ENCODE measurements at regions not wholly inside any gene's neighbourhood (a gene's known extent, or its start where the extent isn't known, plus 50 kb on each side); places are given as distances from the start of the nearest gene placed in this dataset.

DNA sequence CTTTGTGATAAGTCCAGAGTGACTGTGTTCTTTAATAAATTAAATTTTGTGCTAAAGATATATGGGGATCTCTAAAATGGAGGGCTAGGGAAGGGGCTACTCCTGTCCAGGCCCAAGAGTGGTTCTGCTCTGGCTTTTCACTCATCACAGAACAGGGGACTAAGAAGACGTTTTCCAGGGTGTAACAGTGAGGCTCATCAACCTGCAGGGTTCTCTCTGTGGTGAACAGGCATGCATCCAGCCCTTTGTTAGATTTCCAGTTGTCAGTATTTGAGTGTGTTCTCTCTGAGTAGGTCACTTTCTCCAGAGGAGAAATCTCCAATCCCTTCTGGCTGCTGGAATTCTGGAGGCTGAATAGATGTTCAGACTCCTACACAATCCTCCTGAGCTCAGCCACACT is 408.9 kb downstream of the PLCL1 start:
- TF ChIP-seq CTCF (conservative IDR thresholded peaks at IDR 0.05) = no peak
- H3K27ac ChIP-seq = no peak overlapping the region

DNA sequence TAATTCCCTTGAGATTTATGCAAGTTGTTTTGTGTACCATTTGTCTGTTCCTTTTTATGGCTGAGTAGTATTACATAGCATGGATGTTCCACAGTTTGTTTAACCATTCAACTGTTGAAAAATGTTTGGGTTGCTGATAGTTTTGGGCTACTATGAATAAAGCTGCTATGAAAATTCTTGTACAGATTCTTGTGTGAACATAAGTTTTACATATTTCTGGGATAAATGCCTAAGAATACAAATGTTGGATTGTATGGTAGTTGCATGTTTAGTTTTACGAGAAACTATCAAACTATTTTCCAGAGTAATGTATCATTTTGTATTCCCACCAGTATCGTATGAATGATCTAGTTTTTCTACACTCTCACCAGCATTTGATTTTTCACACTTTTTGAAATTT is 407.3 kb downstream of the PLCL1 start:
- TF ChIP-seq CTCF (conservative IDR thresholded peaks at IDR 0.05) = no peak
- no peak overlapping the region for H3K27ac ChIP-seq

DNA sequence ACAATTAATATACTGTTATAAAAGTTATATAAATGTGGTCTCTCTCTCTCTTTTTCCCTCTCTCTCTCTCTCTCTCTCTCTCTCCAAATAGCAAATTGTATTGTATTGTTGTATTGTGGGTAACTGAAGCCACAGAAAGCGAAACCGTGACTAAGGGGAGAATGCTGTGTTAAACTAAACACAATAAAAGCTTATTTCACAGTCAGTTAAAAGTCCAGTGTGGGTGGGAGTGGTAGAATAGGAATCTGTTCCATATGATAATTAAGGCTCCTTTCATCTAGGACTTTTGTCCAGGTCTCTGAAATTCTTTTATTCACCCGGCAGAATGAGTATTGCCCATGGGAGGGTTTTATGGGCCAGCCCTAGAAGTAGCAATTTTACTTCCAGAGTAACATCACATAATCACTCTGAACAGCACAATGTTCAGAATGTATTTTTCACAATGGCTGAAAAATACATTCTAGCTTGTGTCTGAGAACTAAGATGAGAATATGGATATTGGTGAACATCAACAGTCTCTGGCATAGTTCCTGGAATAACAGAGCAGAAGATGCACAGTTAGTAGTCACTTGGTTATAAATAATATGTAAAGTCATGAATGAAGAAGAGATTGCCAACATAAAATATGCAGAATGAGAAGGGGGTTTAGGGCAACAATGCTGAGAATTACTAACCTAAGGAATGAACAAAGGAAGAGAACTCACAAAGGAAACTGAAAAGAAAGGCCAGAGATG is 399.1 kb downstream of the PLCL1 start:
- H3K27ac ChIP-seq = no peak overlapping the region
- TF ChIP-seq CTCF (conservative IDR thresholded peaks at IDR 0.05) = no peak
